ENCODE measurements at regions not wholly inside any gene's neighbourhood (a gene's known extent, or its start where the extent isn't known, plus 50 kb on each side); places are given as distances from the start of the nearest gene placed in this dataset.
"Not testable (repeated sequence)": the region's sequence is repeated elsewhere in the genome, so short reads cannot be mapped to it uniquely, and the experiment has no call there.

- no peak overlapping the region for H3K4me3 ChIP-seq (ENCODE audit: low read depth, low read length)
- DNase-seq (ENCODE audit: low read depth) = no peak
- no peak for TF ChIP-seq CTCF (conservative IDR thresholded peaks at IDR 0.05; ENCODE audit: low read depth, low read length)
Measured at GRCh38 chr6:82442061-82442719, 78.6 kb downstream of the TPBG start.

GRCh38 chr6:82458147-82458546 lies 94.5 kb downstream of the TPBG start:
- no peak for TF ChIP-seq CTCF (conservative IDR thresholded peaks at IDR 0.05; ENCODE audit: low read depth, low read length)
- H3K4me3 ChIP-seq (ENCODE audit: low read depth, low read length) = no peak overlapping the region

GRCh38 chr6:82458705-82459104 lies 95.1 kb downstream of the TPBG start:
- H3K4me3 ChIP-seq (ENCODE audit: low read depth, low read length) = no peak overlapping the region
- TF ChIP-seq CTCF (conservative IDR thresholded peaks at IDR 0.05; ENCODE audit: low read depth, low read length) = no peak
- no peak for DNase-seq (ENCODE audit: low read depth)

More at GRCh38 chr6:82458147-82458546, 94.5 kb downstream of the TPBG start:
- no peak for DNase-seq (ENCODE audit: low read depth)

- no peak for TF ChIP-seq CTCF (conservative IDR thresholded peaks at IDR 0.05; ENCODE audit: low read depth, low read length)
- DNase-seq (ENCODE audit: low read depth) = no peak
- no peak overlapping the region for H3K4me3 ChIP-seq (ENCODE audit: low read depth, low read length)
Measured at GRCh38 chr6:82461536-82461935, 97.9 kb downstream of the TPBG start.

GRCh38 chr6:82467338-82467737 lies 103.7 kb downstream of the TPBG start:
- DNase-seq (ENCODE audit: low read depth) = no peak
- H3K4me3 ChIP-seq (ENCODE audit: low read depth, low read length) = no peak overlapping the region
- no peak for TF ChIP-seq CTCF (conservative IDR thresholded peaks at IDR 0.05; ENCODE audit: low read depth, low read length)

- H3K4me3 ChIP-seq (ENCODE audit: low read depth, low read length); DNase-seq (ENCODE audit: low read depth): not testable (repeated sequence)
Measured at GRCh38 chr6:82470123-82470522, 106.5 kb downstream of the TPBG start.

- not testable (repeated sequence) for DNase-seq (ENCODE audit: low read depth); H3K4me3 ChIP-seq (ENCODE audit: low read depth, low read length)
Measured at GRCh38 chr6:82475106-82475505, 111.5 kb downstream of the TPBG start.

- H3K4me3 ChIP-seq (ENCODE audit: low read depth, low read length) = no peak overlapping the region
- DNase-seq (ENCODE audit: low read depth) = no peak
- TF ChIP-seq CTCF (conservative IDR thresholded peaks at IDR 0.05; ENCODE audit: low read depth, low read length) = no peak
Measured at GRCh38 chr6:82484001-82484400, 120.4 kb downstream of the TPBG start.
